ENCODE measurements at regions not wholly inside any gene's neighbourhood (a gene's known extent, or its start where the extent isn't known, plus 50 kb on each side); places are given as distances from the start of the nearest gene placed in this dataset.

- TF ChIP-seq CTCF (IDR thresholded peaks at IDR 0.05; ENCODE audit: low read length): no peak
- TF ChIP-seq EZH2 (IDR thresholded peaks at IDR 0.05; ENCODE audit: borderline replicate concordance, low read length): no peak
Observed at GRCh38 chr6:132041706-132042105, 90.5 kb upstream of the CCN2 start.
